Middle frontal gyrus (tissue), 1 donor: ENCODE measurements at regions not wholly inside any gene's neighbourhood (a gene's known extent, or its start where the extent isn't known, plus 50 kb on each side); places are given as distances from the start of the nearest gene placed in this dataset.

Source experiments
- DNase-seq: peaks from one replicate; pipeline ENCODE4 v3.0.0-alpha.2; 2015; ENCODE audit warnings: low spot score; ENCODE audit errors: extremely low spot score

GRCh38 chr7:96415293-96415940, 93.5 kb upstream of the SLC25A13 start:
- no peak for DNase-seq

- DNase-seq, result peak; percentile 20
These were observed 93.0 kb upstream of the SLC25A13 start for GRCh38 chr7:96414931-96415292.

GRCh38 chr7:96410126-96410839, 88.4 kb upstream of the SLC25A13 start:
- no peak for DNase-seq

- DNase-seq, result no peak
These were observed 87.0 kb upstream of the SLC25A13 start for GRCh38 chr7:96408881-96409280.

- no peak for DNase-seq
These were observed 85.5 kb upstream of the SLC25A13 start for GRCh38 chr7:96407427-96407826.

GRCh38 chr7:96402913-96403312, 81.0 kb upstream of the SLC25A13 start:
- no peak for DNase-seq

- no peak for DNase-seq
These were observed 79.3 kb upstream of the SLC25A13 start for GRCh38 chr7:96401200-96401599.

GRCh38 chr7:96400518-96400917, 78.6 kb upstream of the SLC25A13 start:
- no peak for DNase-seq

- no peak for DNase-seq
These were observed 78.1 kb upstream of the SLC25A13 start for GRCh38 chr7:96400001-96400400.

GRCh38 chr7:96397936-96398598, 76.2 kb upstream of the SLC25A13 start:
- no peak for DNase-seq

GRCh38 chr7:96388620-96389383, 66.9 kb upstream of the SLC25A13 start:
- DNase-seq, result no peak

GRCh38 chr7:96388166-96388565, 66.3 kb upstream of the SLC25A13 start:
- no peak for DNase-seq

GRCh38 chr7:96380111-96380512, 58.2 kb upstream of the SLC25A13 start:
- no peak for DNase-seq

GRCh38 chr7:96377399-96377798, 55.5 kb upstream of the SLC25A13 start:
- no peak for DNase-seq
